ENCODE measurements at regions not wholly inside any gene's neighbourhood (a gene's known extent, or its start where the extent isn't known, plus 50 kb on each side); places are given as distances from the start of the nearest gene placed in this dataset.

- TF ChIP-seq CTCF (IDR thresholded peaks at IDR 0.05; ENCODE audit: low read depth, low read length) (no peak), EZH2phosphoT487 (IDR thresholded peaks at IDR 0.05; ENCODE audit: low read depth) (no peak)
These were observed 1010.7 kb upstream of the AUTS2 start for GRCh38 chr7:68587599-68587998.

Data from OCI-LY3 (cell line).